ENCODE measurements at regions not wholly inside any gene's neighbourhood (a gene's known extent, or its start where the extent isn't known, plus 50 kb on each side); places are given as distances from the start of the nearest gene placed in this dataset.

DNA sequence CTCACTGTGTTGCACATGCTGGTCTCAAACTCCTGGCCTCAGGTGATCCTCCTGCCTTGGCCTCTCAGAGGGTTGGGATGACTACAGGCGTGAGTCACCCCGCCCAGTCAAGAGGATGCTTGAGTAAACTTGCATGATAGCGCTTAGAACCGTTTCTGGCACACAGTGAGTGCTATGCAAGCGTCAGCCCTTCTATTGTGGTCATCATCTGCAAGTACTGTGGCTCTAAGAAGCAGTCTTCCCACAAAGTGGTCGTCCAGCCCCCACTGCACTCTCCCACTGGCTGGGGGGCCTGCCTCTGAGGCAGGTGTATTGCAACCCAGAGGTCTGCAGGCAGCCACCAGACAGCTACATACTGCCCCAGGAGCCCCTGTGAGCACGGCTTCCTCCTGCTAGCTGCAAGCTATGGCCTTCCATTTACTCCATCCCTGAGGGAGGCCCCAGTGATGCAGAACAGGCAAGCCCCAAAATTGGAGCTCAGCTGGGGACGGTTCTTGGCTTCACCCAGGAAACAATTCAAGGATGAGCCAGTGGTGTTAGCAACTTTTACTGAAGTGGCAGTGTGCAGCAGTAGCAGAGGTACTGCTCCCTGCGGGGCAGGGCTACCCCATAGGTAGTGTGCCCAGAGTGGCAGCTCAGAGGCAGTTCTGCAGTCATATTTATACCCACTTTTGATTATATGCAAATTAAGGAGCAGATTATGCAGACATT, 95.4 kb downstream of the LSM3 start:
- DNase-seq, result no peak

- no peak for DNase-seq
These were observed 96.0 kb downstream of the LSM3 start for GRCh38 chr3:14274612-14274936.

DNA sequence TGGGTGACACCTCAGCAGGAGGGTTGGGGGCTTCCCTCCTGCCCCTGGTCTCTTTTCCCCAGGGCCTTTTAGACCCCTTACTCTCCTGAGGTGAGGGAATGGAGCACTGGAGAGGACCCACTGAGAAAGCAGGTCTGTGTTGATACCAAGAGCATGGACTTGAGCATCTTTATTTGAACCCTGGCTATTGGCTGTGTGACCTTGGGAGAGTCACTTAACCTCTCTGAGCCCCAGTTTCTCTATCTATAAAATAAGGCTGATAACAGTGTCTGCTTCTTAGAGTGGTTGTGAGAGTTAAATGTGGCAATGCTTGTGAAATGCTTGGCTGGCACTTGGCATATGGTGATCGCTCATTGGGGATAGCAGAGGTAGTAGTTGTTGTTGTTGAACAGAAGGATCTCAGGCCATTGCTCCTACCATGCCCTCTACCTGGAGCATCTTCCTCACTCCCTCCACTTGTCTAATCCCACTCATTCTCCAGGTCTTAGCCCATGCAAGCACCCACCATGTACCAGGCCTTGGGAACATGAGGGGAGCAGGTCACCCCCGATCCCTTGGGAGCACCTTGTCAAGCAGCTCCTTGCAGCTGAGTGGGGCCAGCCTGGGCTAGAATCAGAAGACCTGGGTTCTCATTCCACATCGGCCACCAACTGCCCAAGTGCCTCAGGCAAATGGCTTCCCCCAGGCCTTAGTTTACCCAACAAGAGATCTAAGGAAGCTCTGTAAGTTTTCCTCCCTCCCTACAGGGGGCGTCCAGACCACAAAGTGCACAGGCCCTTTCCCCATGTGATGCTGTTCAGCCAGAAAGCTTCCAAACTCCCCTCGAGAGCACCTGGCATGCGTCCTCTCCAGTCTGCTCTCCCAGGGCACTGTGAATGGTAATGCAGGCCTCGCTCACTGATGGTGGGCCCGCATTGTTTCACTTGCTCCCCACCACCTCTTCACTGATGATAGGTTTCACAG, 96.7 kb downstream of the LSM3 start:
- DNase-seq, result no peak

DNA sequence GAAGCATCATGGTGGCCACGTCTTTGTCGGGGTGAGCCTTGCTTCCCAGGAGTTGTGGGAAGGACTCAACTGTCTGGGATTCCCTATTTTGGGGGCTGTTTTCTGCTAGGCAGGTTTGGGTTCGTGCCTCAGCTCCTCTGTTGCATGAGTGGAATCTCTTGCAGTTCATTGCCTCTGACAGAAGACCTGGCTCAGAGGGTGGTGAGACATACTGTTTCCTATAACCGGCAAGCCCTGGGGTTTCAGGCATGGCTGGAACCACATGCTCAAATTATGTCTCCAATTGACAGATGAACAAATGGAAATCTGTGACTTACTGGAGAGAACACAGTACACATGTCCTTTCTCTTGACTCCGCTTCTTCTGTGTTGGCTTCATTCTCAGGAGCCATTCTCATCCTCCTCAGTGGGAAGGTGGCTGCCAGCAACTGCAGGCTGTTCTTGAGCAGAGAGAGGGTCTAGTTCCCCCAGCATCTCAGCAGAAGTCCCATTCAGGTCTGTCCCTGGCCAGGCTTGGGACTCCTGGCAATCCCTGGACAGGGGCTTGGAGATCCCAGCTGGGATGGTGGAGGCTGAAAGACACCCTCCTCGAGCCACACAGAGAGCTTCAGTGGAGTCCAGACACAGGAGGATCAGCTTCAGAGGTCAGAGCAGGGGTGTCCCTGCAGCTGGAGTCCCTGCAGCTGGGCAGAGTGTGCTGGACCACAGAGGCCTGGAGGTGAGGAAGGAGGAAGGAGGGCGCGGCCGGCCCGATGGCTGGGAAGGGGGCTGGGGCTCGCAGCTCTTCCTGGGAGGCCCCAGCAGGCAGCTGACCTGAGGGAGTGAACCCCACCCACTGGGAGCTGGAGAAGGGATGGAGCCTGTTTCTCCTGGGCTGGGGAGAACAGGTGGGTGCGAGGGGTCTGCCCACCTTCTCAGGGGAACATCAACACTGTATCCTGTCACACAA, 97.6 kb downstream of the LSM3 start:
- no peak for DNase-seq

DNA sequence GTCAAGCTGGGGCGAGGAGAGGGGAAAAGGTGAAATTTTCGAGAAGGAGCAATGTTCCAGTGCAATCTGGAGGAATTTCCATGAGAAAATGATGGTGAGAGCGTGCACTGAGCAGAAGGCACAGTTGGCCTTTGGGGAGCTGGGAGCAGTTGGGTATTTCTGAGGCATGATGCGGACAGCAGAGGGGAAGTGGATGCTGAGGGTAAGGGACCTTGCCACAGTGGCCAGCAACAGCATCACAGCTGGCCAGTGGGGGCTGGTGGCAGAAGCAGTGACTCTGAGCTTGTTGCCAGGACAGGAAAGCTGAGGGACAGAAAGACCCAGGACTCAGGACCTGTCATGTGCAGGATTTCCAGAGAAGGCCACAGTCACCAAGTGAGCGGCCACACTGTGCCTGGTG, 98.9 kb downstream of the LSM3 start:
- DNase-seq, result no peak

- DNase-seq, result no peak
These were observed 99.7 kb downstream of the LSM3 start for GRCh38 chr3:14278265-14278798.

DNA sequence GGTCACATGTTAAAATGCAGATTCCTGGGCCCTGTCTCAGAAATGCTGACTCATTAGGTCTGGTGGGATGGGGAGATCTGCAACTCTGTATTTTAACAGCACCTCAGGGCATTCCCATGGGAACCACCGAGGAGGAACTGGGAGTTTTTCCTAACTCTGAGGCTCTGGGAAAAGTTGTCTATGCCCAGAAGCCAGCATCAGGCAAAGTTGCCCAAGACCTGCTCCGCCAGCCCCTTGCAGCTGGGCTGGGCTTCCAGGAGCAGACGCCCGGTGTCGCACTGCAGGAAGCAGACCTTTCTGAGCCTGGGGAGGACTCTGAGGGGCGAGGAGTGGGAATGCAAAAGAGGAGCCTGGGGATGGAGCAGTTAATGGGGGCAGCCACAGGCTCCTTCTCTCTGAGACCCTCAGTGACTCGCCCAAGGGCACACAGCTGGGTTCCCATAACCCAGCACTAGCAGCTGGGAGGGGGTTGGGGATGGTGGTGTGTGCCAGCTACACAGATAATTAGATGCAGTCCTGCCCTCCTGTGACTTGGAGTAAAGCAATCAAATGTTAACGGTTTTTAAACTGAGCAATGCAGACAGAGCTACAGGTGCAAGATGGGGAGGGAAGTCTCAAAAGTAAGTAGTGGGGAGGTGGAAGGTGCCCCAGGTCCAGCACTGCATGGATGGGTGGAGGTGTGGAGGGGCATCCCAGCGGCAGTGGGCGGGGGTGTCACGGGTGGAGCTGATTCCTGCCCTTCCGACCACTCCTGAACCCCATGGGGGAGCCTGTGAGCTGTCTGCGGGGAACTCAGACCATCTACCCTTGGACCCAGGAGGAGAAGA, 100.4 kb downstream of the LSM3 start:
- DNase-seq, result no peak

DNA sequence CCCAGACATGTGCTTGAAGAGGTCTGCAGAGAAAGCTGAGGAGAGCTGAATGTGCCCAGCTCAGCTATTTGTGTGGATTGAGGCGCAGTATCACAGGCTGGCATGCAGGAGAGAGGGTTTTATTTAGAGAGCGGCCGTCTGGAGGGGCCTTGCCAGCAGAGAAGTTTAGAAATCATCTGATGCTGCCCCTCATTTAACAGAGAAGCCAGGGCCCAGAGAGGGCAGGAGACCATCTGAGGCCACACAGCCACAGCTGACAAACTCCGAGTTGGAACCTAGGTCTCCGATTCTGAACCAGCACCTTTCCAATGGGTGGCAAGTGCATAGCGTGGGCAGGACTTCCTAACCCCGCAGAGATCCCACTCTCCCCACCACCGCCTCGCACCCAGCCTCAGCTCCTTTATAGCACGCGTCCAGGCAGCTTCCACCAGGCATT, 101.0 kb downstream of the LSM3 start:
- no peak for DNase-seq

DNA sequence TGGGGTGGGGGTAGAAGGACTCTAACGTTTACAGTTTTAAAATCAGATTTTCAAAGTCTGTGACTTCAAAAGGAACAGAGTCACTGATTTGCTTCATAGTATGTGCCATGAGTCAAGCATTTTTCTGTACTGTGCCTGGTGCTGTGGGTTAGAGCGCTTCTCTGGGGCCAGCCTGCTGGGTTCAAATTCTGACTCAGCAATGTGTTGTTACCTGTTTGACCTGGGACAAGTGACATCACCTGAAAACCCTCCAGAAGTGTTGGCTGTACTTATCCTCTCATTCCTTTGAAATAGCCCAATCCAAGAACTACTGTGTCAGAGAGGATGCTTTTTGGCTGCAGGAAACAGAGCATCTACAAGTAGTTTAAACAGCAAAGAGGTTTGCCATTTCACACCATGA, 101.7 kb downstream of the LSM3 start:
- no peak for DNase-seq

- no peak for DNase-seq
These were observed 102.4 kb downstream of the LSM3 start for GRCh38 chr3:14281053-14281452.

DNA sequence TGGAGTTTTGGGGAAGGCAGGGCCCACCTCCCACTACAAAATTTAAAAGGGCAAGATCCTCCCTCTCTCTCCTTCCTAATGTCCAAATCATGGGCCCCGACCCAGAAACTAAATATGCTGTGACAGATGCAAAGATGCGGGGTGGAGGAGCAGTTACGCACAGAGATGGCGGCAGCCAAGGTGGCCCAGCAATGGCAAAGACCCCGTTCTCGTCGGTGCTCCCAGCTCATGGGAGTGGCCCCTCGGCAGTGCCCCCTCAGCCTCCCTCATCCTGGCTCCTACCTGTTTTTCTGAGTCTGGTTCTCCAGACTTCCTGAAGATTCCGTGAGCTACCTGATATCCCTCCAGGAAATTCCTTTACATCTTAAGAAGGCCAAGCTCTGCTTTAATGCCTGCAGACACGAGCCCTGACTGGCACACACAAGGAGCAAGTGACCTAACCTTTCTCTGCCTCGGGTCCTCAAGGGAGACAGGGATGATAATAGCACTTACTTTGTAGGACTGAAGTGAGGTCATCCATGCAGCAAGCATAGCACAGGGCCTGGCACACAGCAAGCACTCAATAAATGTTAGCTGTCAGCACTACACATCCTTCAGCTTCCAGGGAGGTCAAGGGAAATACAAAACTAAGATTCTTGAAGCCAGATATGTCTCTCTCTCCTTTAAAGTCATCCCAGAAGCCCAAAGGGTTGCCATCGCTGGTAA, 103.5 kb downstream of the LSM3 start:
- DNase-seq, result no peak

DNA sequence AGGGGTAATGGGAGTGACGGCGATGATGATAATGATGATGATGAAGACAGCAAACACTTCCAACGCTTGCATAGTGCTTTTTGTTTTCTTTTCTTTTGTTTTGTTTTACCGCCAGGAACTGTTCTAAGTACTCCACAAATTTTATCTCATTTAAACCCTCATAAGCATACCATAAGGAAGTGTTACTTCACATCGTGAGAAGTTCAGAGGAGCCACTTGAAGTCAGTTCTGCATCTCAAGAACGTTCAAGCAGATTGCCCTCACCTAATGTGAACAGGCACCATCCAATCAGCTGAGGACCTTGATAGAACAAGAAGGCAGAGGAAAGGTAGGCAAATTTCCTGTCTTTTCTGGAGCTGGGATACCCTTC, 104.1 kb downstream of the LSM3 start:
- no peak for DNase-seq

- DNase-seq, result no peak
These were observed 104.6 kb downstream of the LSM3 start for GRCh38 chr3:14283092-14283812.

GRCh38 chr3:14283813-14284438, 105.3 kb downstream of the LSM3 start:
- no peak for DNase-seq

DNA sequence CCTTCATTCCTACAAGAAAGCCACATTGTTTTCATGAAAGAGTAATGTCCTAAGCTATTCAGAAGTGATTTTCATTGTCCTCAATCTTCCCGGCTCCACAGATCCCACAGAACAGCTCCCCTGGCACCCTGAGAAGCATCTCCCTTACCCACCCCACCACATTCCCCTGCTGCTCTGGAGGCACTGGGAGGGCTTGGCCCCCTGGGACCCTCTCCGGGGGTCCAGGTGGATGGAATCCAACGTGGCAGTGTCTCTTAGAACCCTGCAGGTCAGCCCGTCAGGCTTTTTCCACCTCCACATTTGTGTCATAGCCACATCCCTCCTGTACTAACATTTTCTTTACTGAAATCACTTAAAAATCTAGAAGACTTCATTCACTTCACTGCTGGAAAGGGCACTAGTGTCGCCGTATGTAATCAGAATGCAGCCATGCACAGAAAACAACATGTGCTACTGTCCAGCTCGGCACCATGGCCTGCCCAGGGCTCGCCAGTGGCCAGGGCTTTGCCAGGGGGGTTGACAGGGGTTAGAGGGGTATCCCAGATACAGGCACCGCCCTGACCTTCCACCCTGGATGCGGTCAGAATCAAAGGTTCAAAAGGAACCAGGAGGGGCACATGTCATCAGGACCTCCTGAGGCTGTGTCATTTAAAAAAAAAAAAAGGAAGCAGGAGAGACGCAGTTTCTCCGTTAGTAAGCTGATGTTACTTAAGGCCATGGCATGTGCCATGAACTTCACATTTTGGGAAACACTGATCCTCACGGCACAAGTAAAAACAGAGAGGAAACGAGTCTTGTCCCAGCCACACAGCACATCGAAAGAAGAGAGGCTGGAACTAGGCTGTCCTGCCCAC, 106.3 kb downstream of the LSM3 start:
- DNase-seq, result no peak

GRCh38 chr3:14285548-14285925, 106.9 kb downstream of the LSM3 start:
- DNase-seq, result no peak

- no peak for DNase-seq
These were observed 108.4 kb downstream of the LSM3 start for GRCh38 chr3:14286887-14287500.

DNA sequence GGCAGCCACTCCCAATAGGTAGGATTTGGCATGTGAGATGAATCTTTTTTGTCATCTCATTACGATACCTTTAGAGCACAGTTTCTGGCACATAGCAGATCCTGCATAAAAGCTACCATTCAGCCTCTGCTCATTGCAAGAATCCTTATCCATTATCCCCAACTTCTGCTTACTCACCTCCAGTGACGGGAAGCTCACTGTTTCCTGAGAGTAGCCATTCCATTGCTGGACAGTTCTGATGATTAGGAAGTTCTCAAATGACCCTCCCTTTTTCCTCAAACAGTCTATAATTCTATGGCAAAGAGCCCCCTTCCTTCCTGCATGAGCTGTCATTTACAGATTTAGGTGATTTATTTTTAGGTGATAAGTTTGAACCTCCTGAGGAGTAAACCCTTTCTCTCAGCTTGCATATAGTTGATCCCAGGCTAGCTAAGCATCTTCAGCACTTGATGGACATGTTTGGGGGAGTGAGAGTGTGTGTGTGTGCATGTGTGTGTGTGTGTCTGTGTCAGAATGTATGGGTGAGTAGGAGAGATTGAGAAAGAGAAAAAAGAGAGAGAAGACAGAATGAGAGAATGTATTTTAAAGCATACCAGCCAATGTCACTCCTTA, 109.7 kb downstream of the LSM3 start:
- no peak for DNase-seq
